Liver (tissue), 7 donors: ENCODE measurements at regions not wholly inside any gene's neighbourhood (a gene's known extent, or its start where the extent isn't known, plus 50 kb on each side); places are given as distances from the start of the nearest gene placed in this dataset.

Experiments used
- DNase-seq: peaks from one replicate; pipeline ENCODE4 v3.0.0-alpha.2; 2017; ENCODE audit warnings: low spot score
- H3K27ac ChIP-seq, 2 donors: one replicate each; pipeline ENCODE4 v1.7.0; 2013; ENCODE audit warnings: inconsistent platforms in 2 of 2, low read length in 2 of 2, control low read depth in 1 of 2, low read depth in 1 of 2, mild to moderate bottlenecking in 1 of 2
- H3K27me3 ChIP-seq, 4 donors: one replicate each; pipeline versions ENCODE4 v1.6.1 to v1.7.0; 2013; ENCODE audit warnings: low read length in 3 of 4, inconsistent platforms in 1 of 4, mild to moderate bottlenecking in 1 of 4, moderate library complexity in 1 of 4; ENCODE audit not compliant: control insufficient read depth in 4 of 4, insufficient read depth in 4 of 4
- H3K36me3 ChIP-seq, 4 donors: one replicate each; pipeline versions ENCODE4 v1.6.1 to v1.7.0; 2013; ENCODE audit warnings: low read length in 3 of 4, mild to moderate bottlenecking in 3 of 4, low read depth in 1 of 4, moderate library complexity in 1 of 4; ENCODE audit not compliant: control insufficient read depth in 4 of 4, insufficient read depth in 3 of 4
- H3K4me1 ChIP-seq, 4 donors: one replicate each; pipeline versions ENCODE4 v1.6.1 to v1.7.0; 2013; ENCODE audit warnings: low read length in 3 of 4, mild to moderate bottlenecking in 3 of 4, moderate library complexity in 1 of 4; ENCODE audit not compliant: control insufficient read depth in 4 of 4, insufficient read depth in 4 of 4
- H3K4me3 ChIP-seq, 3 donors: one replicate each; pipeline versions ENCODE4 v1.6.1 to v1.7.0; 2013; ENCODE audit warnings: low read length in 3 of 3, control low read depth in 1 of 3, low read depth in 1 of 3, mild to moderate bottlenecking in 1 of 3
- H3K9ac ChIP-seq, 2 donors: one replicate each; pipeline ENCODE4 v1.7.0; 2013; ENCODE audit warnings: low read length in 2 of 2, mild to moderate bottlenecking in 2 of 2, moderate library complexity in 2 of 2, control low read depth in 1 of 2, low read depth in 1 of 2
- H3K9me3 ChIP-seq, 4 donors: one replicate each; pipeline versions ENCODE4 v1.6.1 to v1.7.0; 2013; ENCODE audit warnings: low read length in 3 of 4; ENCODE audit not compliant: control insufficient read depth in 4 of 4
- EGR1 ChIP-seq, 2 donors: IDR thresholded peaks; 2 replicates each; pipeline ENCODE4 v1.6.1; 2016 to 2018; ENCODE audit warnings: antibody characterized with exemption in 2 of 2, low read depth in 2 of 2
- FOXA1 ChIP-seq: IDR thresholded peaks from 2 replicates; pipeline ENCODE4 v1.6.1; 2016; ENCODE audit warnings: antibody characterized with exemption
- FOXA2 ChIP-seq: IDR thresholded peaks from 2 replicates; pipeline ENCODE4 v1.6.1; 2016; ENCODE audit warnings: antibody characterized with exemption
- HNF4A ChIP-seq, 2 donors: conservative IDR thresholded peaks; 2 replicates each; pipeline ENCODE4 v1.6.1; 2016; ENCODE audit warnings: antibody characterized with exemption in 2 of 2, mild to moderate bottlenecking in 2 of 2
- JUND ChIP-seq, 2 donors: IDR thresholded peaks; 2 replicates each; pipeline ENCODE4 v1.6.1; 2016; ENCODE audit warnings: antibody characterized with exemption in 2 of 2
- RAD21 ChIP-seq, 2 donors: IDR thresholded peaks; 2 replicates each; pipeline ENCODE4 v1.6.1; 2016; ENCODE audit warnings: antibody characterized with exemption in 2 of 2, mild to moderate bottlenecking in 2 of 2
- RXRA ChIP-seq, 2 donors: IDR thresholded peaks; 2 replicates each; pipeline ENCODE4 v1.6.1; 2017 to 2018; ENCODE audit warnings: antibody characterized with exemption in 2 of 2, mild to moderate bottlenecking in 1 of 2
- SP1 ChIP-seq: IDR thresholded peaks from 2 replicates; pipeline ENCODE4 v1.6.1; 2018; ENCODE audit warnings: antibody characterized with exemption, mild to moderate bottlenecking
- YY1 ChIP-seq: IDR thresholded peaks from 2 replicates; pipeline ENCODE4 v1.6.1; 2016; ENCODE audit warnings: antibody characterized with exemption, mild to moderate bottlenecking
- WGBS: extraction: QIAGEN DNeasy Blood & Tissue Kit; methylation state at CpG from one replicate; pipeline ENCODE4 v1.1.7; 2013; 5-methylcytosine and 5-hydroxymethylcytosine counted together
- TF ChIP-seq, protein P1 (sequence below): IDR thresholded peaks from 2 replicates; pipeline ENCODE4 v1.6.1; 2016; ENCODE audit warnings: antibody characterized with exemption, mild to moderate bottlenecking
- TF ChIP-seq, protein P2 (sequence below): IDR thresholded peaks from 2 replicates; pipeline ENCODE4 v1.6.1; 2016; ENCODE audit warnings: antibody characterized with exemption
- TF ChIP-seq, protein P3 (sequence below): IDR thresholded peaks from 2 replicates; pipeline ENCODE4 v1.6.1; 2016; ENCODE audit warnings: antibody characterized with exemption
- TF ChIP-seq, protein P4 (sequence below): IDR thresholded peaks from 2 replicates; pipeline ENCODE4 v1.6.1; 2016; ENCODE audit warnings: antibody characterized with exemption
- donor health status: healthy.
- donor health status: healthy.
- donor health status: healthy.
- donor health status: healthy.

- Histone ChIP-seq H3K4me1 (no peaks in the 10 kb centered on the region), H3K4me3 (no peak overlapping the region), H3K9me3 (peaks cover 0 to 11% (median under 1%) of the 10 kb centered on the region in 4 donors), H3K27ac (no peak overlapping the region), H3K27me3 (peaks cover 0 to 6% (median 1%) of the 10 kb centered on the region in 4 donors), H3K36me3 (no peaks in the 10 kb centered on the region), H3K9ac (no peak overlapping the region)
- DNase-seq = no peak
- WGBS = 79% methylated on average over 2 of the region's 2 CpGs
- no peak for TF ChIP-seq YY1
- no peak for TF ChIP-seq RXRA (IDR thresholded peaks at IDR 0.05)
- TF ChIP-seq RAD21 (IDR thresholded peaks at IDR 0.05) = no peak
- no peak for TF ChIP-seq FOXA1
- no peak for TF ChIP-seq JUND (IDR thresholded peaks at IDR 0.05)
- TF ChIP-seq, protein P1, sequence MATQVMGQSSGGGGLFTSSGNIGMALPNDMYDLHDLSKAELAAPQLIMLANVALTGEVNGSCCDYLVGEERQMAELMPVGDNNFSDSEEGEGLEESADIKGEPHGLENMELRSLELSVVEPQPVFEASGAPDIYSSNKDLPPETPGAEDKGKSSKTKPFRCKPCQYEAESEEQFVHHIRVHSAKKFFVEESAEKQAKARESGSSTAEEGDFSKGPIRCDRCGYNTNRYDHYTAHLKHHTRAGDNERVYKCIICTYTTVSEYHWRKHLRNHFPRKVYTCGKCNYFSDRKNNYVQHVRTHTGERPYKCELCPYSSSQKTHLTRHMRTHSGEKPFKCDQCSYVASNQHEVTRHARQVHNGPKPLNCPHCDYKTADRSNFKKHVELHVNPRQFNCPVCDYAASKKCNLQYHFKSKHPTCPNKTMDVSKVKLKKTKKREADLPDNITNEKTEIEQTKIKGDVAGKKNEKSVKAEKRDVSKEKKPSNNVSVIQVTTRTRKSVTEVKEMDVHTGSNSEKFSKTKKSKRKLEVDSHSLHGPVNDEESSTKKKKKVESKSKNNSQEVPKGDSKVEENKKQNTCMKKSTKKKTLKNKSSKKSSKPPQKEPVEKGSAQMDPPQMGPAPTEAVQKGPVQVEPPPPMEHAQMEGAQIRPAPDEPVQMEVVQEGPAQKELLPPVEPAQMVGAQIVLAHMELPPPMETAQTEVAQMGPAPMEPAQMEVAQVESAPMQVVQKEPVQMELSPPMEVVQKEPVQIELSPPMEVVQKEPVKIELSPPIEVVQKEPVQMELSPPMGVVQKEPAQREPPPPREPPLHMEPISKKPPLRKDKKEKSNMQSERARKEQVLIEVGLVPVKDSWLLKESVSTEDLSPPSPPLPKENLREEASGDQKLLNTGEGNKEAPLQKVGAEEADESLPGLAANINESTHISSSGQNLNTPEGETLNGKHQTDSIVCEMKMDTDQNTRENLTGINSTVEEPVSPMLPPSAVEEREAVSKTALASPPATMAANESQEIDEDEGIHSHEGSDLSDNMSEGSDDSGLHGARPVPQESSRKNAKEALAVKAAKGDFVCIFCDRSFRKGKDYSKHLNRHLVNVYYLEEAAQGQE = no peak
- TF ChIP-seq, protein P2, sequence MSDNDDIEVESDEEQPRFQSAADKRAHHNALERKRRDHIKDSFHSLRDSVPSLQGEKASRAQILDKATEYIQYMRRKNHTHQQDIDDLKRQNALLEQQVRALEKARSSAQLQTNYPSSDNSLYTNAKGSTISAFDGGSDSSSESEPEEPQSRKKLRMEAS = no peak
- TF ChIP-seq, protein P3, sequence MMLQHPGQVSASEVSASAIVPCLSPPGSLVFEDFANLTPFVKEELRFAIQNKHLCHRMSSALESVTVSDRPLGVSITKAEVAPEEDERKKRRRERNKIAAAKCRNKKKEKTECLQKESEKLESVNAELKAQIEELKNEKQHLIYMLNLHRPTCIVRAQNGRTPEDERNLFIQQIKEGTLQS = no peak
These were observed 361.6 kb downstream of the YTHDC2 start for GRCh38 chr5:113875096-113875495.

- Histone ChIP-seq H3K27ac (no peak overlapping the region), H3K9ac (no peak overlapping the region), H3K36me3 (no peaks in the 10 kb centered on the region), H3K9me3 (no peaks in the 10 kb centered on the region), H3K4me3 (no peak overlapping the region), H3K27me3 (peaks cover 0 to 3% (median 0%) of the 10 kb centered on the region in 4 donors), H3K4me1 (no peaks in the 10 kb centered on the region)
- TF ChIP-seq, protein P2 = no peak
- TF ChIP-seq SP1 = no peak
- TF ChIP-seq HNF4A (conservative IDR thresholded peaks at IDR 0.05) = no peak
- no peak for TF ChIP-seq EGR1 (IDR thresholded peaks at IDR 0.05; ENCODE audit: low read depth in 2 of 2)
- TF ChIP-seq FOXA2 = no peak
- no peak for TF ChIP-seq FOXA1
- TF ChIP-seq YY1 = no peak
- TF ChIP-seq JUND (IDR thresholded peaks at IDR 0.05) = no peak
- no peak for DNase-seq
- WGBS = 69% methylated on average over 4 of the region's 4 CpGs
These were observed 378.0 kb downstream of the YTHDC2 start for GRCh38 chr5:113891491-113891890.

GRCh38 chr5:113896789-113897188 is 383.3 kb downstream of the YTHDC2 start:
- Histone ChIP-seq H3K9ac (no peak overlapping the region), H3K4me3 (no peak overlapping the region), H3K4me1 (no peaks in the 10 kb centered on the region), H3K27ac (no peak overlapping the region), H3K36me3 (no peaks in the 10 kb centered on the region), H3K27me3 (peaks cover 0 to 3% (median 0%) of the 10 kb centered on the region in 4 donors), H3K9me3 (no peaks in the 10 kb centered on the region)
- WGBS = 29% methylated on average over 3 of the region's 3 CpGs
- TF ChIP-seq, protein P4, sequence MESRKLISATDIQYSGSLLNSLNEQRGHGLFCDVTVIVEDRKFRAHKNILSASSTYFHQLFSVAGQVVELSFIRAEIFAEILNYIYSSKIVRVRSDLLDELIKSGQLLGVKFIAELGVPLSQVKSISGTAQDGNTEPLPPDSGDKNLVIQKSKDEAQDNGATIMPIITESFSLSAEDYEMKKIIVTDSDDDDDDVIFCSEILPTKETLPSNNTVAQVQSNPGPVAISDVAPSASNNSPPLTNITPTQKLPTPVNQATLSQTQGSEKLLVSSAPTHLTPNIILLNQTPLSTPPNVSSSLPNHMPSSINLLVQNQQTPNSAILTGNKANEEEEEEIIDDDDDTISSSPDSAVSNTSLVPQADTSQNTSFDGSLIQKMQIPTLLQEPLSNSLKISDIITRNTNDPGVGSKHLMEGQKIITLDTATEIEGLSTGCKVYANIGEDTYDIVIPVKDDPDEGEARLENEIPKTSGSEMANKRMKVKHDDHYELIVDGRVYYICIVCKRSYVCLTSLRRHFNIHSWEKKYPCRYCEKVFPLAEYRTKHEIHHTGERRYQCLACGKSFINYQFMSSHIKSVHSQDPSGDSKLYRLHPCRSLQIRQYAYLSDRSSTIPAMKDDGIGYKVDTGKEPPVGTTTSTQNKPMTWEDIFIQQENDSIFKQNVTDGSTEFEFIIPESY = no peak
- TF ChIP-seq FOXA2 = no peak
- TF ChIP-seq EGR1 (IDR thresholded peaks at IDR 0.05; ENCODE audit: low read depth in 2 of 2) = no peak
- TF ChIP-seq, protein P1 = no peak
- DNase-seq = no peak
